SK-N-SH treated with all-trans-retinoic acid at 6 μM for 48 hours (cell line): ENCODE measurements at regions not wholly inside any gene's neighbourhood (a gene's known extent, or its start where the extent isn't known, plus 50 kb on each side); places are given as distances from the start of the nearest gene placed in this dataset.

Experiments used
- ARNTL ChIP-seq: fragments of 450-650 bp; formaldehyde crosslinking; IDR thresholded peaks from 2 replicates; pipeline ENCODE4 v1.5.0; 2020; ENCODE audit warnings: low read depth, mild to moderate bottlenecking, moderate library complexity, borderline replicate concordance
- BACH2 ChIP-seq: fragments of 250-450 bp; sonication (Bioruptor Pico); IDR thresholded peaks from 2 replicates; pipeline ENCODE4 v1.9.0; 2021; ENCODE audit warnings: mild to moderate bottlenecking, borderline replicate concordance
- CSRNP3 ChIP-seq: fragments of 250-450 bp; sonication (Bioruptor Pico); IDR thresholded peaks from 2 replicates; pipeline ENCODE4 v1.5.1; 2021; ENCODE audit warnings: mild to moderate bottlenecking, moderate library complexity
- ESRRG ChIP-seq: fragments of 250-450 bp; sonication (Bioruptor Pico); IDR thresholded peaks from 2 replicates; pipeline ENCODE4 v1.6.1; 2021; ENCODE audit warnings: mild to moderate bottlenecking
- GLIS3 ChIP-seq: fragments of 250-450 bp; sonication (Bioruptor Pico); IDR thresholded peaks from 2 replicates; pipeline ENCODE4 v1.5.0; 2020; ENCODE audit warnings: mild to moderate bottlenecking, moderate library complexity
- PATZ1 ChIP-seq: fragments of 250-450 bp; sonication (Bioruptor Pico); IDR thresholded peaks from 2 replicates; pipeline ENCODE4 v1.8.0; 2020; ENCODE audit warnings: mild to moderate bottlenecking, moderate library complexity, borderline replicate concordance
- RARB ChIP-seq: fragments of 250-450 bp; sonication (Bioruptor Pico); IDR thresholded peaks from 2 replicates; pipeline ENCODE4 v1.8.0; 2021; ENCODE audit warnings: mild to moderate bottlenecking, moderate library complexity
- SNAI2 ChIP-seq: fragments of 250-450 bp; sonication (Bioruptor Pico); IDR thresholded peaks from 2 replicates; pipeline ENCODE4 v1.5.0; 2020; ENCODE audit warnings: mild to moderate bottlenecking, moderate library complexity
- TCF4 ChIP-seq: fragments of 250-450 bp; sonication (Bioruptor Pico); IDR thresholded peaks from 2 replicates; pipeline ENCODE4 v1.8.0; 2021; ENCODE audit warnings: mild to moderate bottlenecking, moderate library complexity, borderline replicate concordance
- TOX ChIP-seq: fragments of 250-450 bp; sonication (Bioruptor Pico); IDR thresholded peaks from 2 replicates; pipeline ENCODE4 v1.8.0; 2021; ENCODE audit warnings: mild to moderate bottlenecking, moderate library complexity, borderline replicate concordance
- ZFP3 ChIP-seq: fragments of 250-450 bp; sonication (Bioruptor Pico); IDR thresholded peaks from 2 replicates; pipeline ENCODE4 v1.5.0; 2020; ENCODE audit warnings: mild to moderate bottlenecking, moderate library complexity
- ZFP30 ChIP-seq: fragments of 450-650 bp; formaldehyde crosslinking; IDR thresholded peaks from 2 replicates; pipeline ENCODE4 v1.5.0; 2022; ENCODE audit warnings: mild to moderate bottlenecking, moderate library complexity
- ZNF565 ChIP-seq: fragments of 450-650 bp; formaldehyde crosslinking; conservative IDR thresholded peaks from 2 replicates; pipeline ENCODE4 v1.5.0; 2020; ENCODE audit warnings: low read depth, mild to moderate bottlenecking, moderate library complexity
- TF ChIP-seq, protein P1 (sequence below): fragments of 250-450 bp; sonication (Bioruptor Pico); IDR thresholded peaks from 2 replicates; pipeline ENCODE4 v1.8.0; 2021; ENCODE audit warnings: low read depth, mild to moderate bottlenecking, moderate library complexity, borderline replicate concordance

DNA sequence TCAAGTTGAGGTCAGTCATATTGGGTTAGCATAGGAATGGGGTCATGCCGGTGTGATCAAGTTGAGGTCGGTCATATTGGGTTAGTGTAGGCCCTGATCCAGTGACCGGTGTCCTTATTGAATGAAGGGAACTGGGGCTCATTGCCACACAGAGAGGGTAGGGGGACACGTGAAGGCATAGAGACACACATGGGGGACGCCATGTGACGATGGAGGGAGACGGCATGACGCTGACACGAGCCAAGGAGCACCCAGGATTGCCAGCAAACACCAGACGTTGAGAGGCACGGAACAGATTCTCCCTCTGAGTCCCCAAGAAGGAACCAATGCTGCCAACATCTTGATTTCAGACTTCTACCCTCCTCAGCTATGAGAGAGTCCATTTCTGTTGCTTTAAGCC is 136.9 kb upstream of the ZBTB40 start:
- TF ChIP-seq ZNF565 (CRISPR knock-in tag) (no peak), TOX (no peak), ZFP30 (CRISPR knock-in tag) (no peak), ARNTL (CRISPR knock-in tag) (no peak), TCF4 (CRISPR knock-in tag) (no peak), PATZ1 (CRISPR knock-in tag) (no peak), ESRRG (CRISPR knock-in tag) (no peak), ZFP3 (CRISPR knock-in tag) (no peak), CSRNP3 (no peak), SNAI2 (CRISPR knock-in tag) (no peak), GLIS3 (no peak), RARB (no peak), BACH2 (CRISPR knock-in tag) (no peak)
- TF ChIP-seq, protein P1, sequence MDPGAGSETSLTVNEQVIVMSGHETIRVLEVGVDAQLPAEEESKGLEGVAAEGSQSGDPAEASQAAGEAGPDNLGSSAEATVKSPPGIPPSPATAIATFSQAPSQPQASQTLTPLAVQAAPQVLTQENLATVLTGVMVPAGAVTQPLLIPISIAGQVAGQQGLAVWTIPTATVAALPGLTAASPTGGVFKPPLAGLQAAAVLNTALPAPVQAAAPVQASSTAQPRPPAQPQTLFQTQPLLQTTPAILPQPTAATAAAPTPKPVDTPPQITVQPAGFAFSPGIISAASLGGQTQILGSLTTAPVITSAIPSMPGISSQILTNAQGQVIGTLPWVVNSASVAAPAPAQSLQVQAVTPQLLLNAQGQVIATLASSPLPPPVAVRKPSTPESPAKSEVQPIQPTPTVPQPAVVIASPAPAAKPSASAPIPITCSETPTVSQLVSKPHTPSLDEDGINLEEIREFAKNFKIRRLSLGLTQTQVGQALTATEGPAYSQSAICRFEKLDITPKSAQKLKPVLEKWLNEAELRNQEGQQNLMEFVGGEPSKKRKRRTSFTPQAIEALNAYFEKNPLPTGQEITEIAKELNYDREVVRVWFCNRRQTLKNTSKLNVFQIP (CRISPR knock-in tag), result no peak
